ENCODE measurements at regions not wholly inside any gene's neighbourhood (a gene's known extent, or its start where the extent isn't known, plus 50 kb on each side); places are given as distances from the start of the nearest gene placed in this dataset.

- no peak overlapping the region for H3K4me3 ChIP-seq (ENCODE audit: low read depth, low read length)
- DNase-seq (ENCODE audit: low read depth): no peak
- TF ChIP-seq CTCF (conservative IDR thresholded peaks at IDR 0.05; ENCODE audit: low read depth, low read length): no peak
Measured at GRCh38 chr4:111031596-111031995, 408.7 kb upstream of the PITX2 start.

- no peak for DNase-seq (ENCODE audit: low read depth)
- no peak for TF ChIP-seq CTCF (conservative IDR thresholded peaks at IDR 0.05; ENCODE audit: low read depth, low read length)
- H3K4me3 ChIP-seq (ENCODE audit: low read depth, low read length): no peak overlapping the region
Measured at GRCh38 chr4:111037591-111038360, 414.9 kb upstream of the PITX2 start.

GRCh38 chr4:111040904-111041303 is 418.0 kb upstream of the PITX2 start:
- H3K4me3 ChIP-seq (ENCODE audit: low read depth, low read length): no peak overlapping the region
- DNase-seq (ENCODE audit: low read depth): peak; percentile 47
- TF ChIP-seq CTCF (conservative IDR thresholded peaks at IDR 0.05; ENCODE audit: low read depth, low read length): no peak

- H3K4me3 ChIP-seq (ENCODE audit: low read depth, low read length): no peak overlapping the region
- no peak for DNase-seq (ENCODE audit: low read depth)
- no peak for TF ChIP-seq CTCF (conservative IDR thresholded peaks at IDR 0.05; ENCODE audit: low read depth, low read length)
Measured at GRCh38 chr4:111043286-111043685, 420.4 kb upstream of the PITX2 start.

- DNase-seq (ENCODE audit: low read depth): no peak
- no peak overlapping the region for H3K4me3 ChIP-seq (ENCODE audit: low read depth, low read length)
- TF ChIP-seq CTCF (conservative IDR thresholded peaks at IDR 0.05; ENCODE audit: low read depth, low read length): peak; percentile 19
Measured at GRCh38 chr4:111045992-111046391, 423.1 kb upstream of the PITX2 start.

GRCh38 chr4:111046811-111047210 is 423.9 kb upstream of the PITX2 start:
- no peak overlapping the region for H3K4me3 ChIP-seq (ENCODE audit: low read depth, low read length)
- DNase-seq (ENCODE audit: low read depth): no peak
- no peak for TF ChIP-seq CTCF (conservative IDR thresholded peaks at IDR 0.05; ENCODE audit: low read depth, low read length)

GRCh38 chr4:111048316-111048715 is 425.4 kb upstream of the PITX2 start:
- no peak overlapping the region for H3K4me3 ChIP-seq (ENCODE audit: low read depth, low read length)
- no peak for DNase-seq (ENCODE audit: low read depth)
- TF ChIP-seq CTCF (conservative IDR thresholded peaks at IDR 0.05; ENCODE audit: low read depth, low read length): no peak
